SU-DHL-6 (cell line): ENCODE measurements at regions not wholly inside any gene's neighbourhood (a gene's known extent, or its start where the extent isn't known, plus 50 kb on each side); places are given as distances from the start of the nearest gene placed in this dataset.

Experiments
- H2AFZ ChIP-seq: fragments of 200-600 bp; sonication (generic); 2 replicates; pipeline ENCODE4 v1.6.1; 2014; ENCODE audit warnings: low read depth, mild to moderate bottlenecking, moderate library complexity, mixed read lengths, antibody characterized with exemption, low read length; ENCODE audit not compliant: severe bottlenecking
- H3F3A ChIP-seq: fragments of 200-600 bp; shearing (Covaris generic); 2 replicates; pipeline ENCODE4 v1.6.0; 2016; ENCODE audit warnings: antibody characterized with exemption, mild to moderate bottlenecking; ENCODE audit not compliant: insufficient read depth
- H3K27ac ChIP-seq: fragments of 200-600 bp; sonication (generic); 2 replicates; pipeline ENCODE4 v1.5.1; 2016; ENCODE audit warnings: low read depth, mild to moderate bottlenecking, low read length, moderate library complexity, mixed read lengths
- H3K27me3 ChIP-seq: fragments of 200-600 bp; sonication (generic), shearing (Covaris generic); 2 replicates; pipeline ENCODE4 v1.6.0; 2014; ENCODE audit warnings: mild to moderate bottlenecking, low read length
- H3K36me3 ChIP-seq: fragments of 200-600 bp; sonication (generic); 2 replicates; pipeline ENCODE4 v1.6.1; 2014; ENCODE audit warnings: mild to moderate bottlenecking, low read length, mixed read lengths
- H3K4me2 ChIP-seq: fragments of 300-600, 200-600 bp; shearing (Covaris generic), sonication (generic); 2 replicates; pipeline ENCODE4 v1.6.0; 2014; ENCODE audit warnings: low read length, low read depth, mild to moderate bottlenecking; ENCODE audit not compliant: poor library complexity, severe bottlenecking
- H3K4me3 ChIP-seq: fragments of 200-600 bp; sonication (generic); 2 replicates; pipeline ENCODE4 v1.5.1; 2014; ENCODE audit warnings: antibody characterized with exemption, low read length, mild to moderate bottlenecking, mixed read lengths; ENCODE audit not compliant: insufficient read depth, poor library complexity, severe bottlenecking
- H3K79me2 ChIP-seq: fragments of 200-600 bp; sonication (generic); 2 replicates; pipeline ENCODE4 v1.6.1; 2014; ENCODE audit warnings: mild to moderate bottlenecking, low read length, moderate library complexity; ENCODE audit not compliant: insufficient read depth
- H3K9ac ChIP-seq: fragments of 200-600 bp; sonication (generic); 2 replicates; pipeline ENCODE4 v1.7.0; 2014; ENCODE audit warnings: mild to moderate bottlenecking, low read length
- H3K9me2 ChIP-seq: fragments of 200-600 bp; sonication (generic); replicated peaks from 2 replicates; pipeline ENCODE4 v1.6.1; 2014; ENCODE audit warnings: low read length; ENCODE audit not compliant: insufficient read depth
- H3K9me3 ChIP-seq: fragments of 200-600 bp; sonication (generic); 2 replicates; pipeline ENCODE4 v1.6.1; 2014; ENCODE audit warnings: low read length, mixed read lengths; ENCODE audit not compliant: insufficient read depth
- H4K20me1 ChIP-seq: fragments of 200-600 bp; sonication (generic); 2 replicates; pipeline ENCODE4 v1.6.1; 2014; ENCODE audit warnings: low read depth, mild to moderate bottlenecking, antibody characterized with exemption, low read length, moderate library complexity, mixed read lengths
- CTCF ChIP-seq: fragments of 200-600 bp; sonication (generic); IDR thresholded peaks from one replicate; pipeline ENCODE4 v1.5.1; 2017; ENCODE audit warnings: antibody characterized with exemption, mild to moderate bottlenecking, low read length, moderate library complexity; ENCODE audit not compliant: insufficient read depth, poor library complexity, severe bottlenecking
- EZH2phosphoT487 ChIP-seq: fragments of 200-600 bp; sonication (generic), shearing (Covaris generic); conservative IDR thresholded peaks from 2 replicates; pipeline ENCODE4 v1.6.1; 2018; ENCODE audit warnings: mild to moderate bottlenecking, antibody characterized with exemption, low read length, moderate library complexity, mixed read lengths

GRCh38 chr16:86060381-86061317 lies 161.7 kb downstream of the IRF8 start:
- Histone ChIP-seq H3K9me3 (no peaks in the 10 kb centered on the region), H3K9me2 (no peaks in the 10 kb centered on the region), H3K79me2 (no peaks in the 10 kb centered on the region), H3K4me3 (no peak overlapping the region), H2AFZ (no peak overlapping the region), H3F3A (no peaks in the 10 kb centered on the region), H3K27me3 (no peaks in the 10 kb centered on the region), H3K36me3 (no peaks in the 10 kb centered on the region), H3K4me2 (no peak overlapping the region), H3K27ac (no peak overlapping the region), H4K20me1 (no peaks in the 10 kb centered on the region), H3K9ac (no peak overlapping the region)
- TF ChIP-seq CTCF (no peak), EZH2phosphoT487 (no peak)

GRCh38 chr16:86061318-86061695 lies 162.3 kb downstream of the IRF8 start:
- Histone ChIP-seq H3K4me2 (no peak overlapping the region), H4K20me1 (no peaks in the 10 kb centered on the region), H3F3A (no peaks in the 10 kb centered on the region), H3K27ac (no peak overlapping the region), H3K9me3 (no peaks in the 10 kb centered on the region), H3K27me3 (no peaks in the 10 kb centered on the region), H3K4me3 (no peak overlapping the region), H3K79me2 (no peaks in the 10 kb centered on the region), H3K36me3 (no peaks in the 10 kb centered on the region), H3K9ac (no peak overlapping the region), H3K9me2 (no peaks in the 10 kb centered on the region), H2AFZ (no peak overlapping the region)
- TF ChIP-seq CTCF: no peak

- H3K9me3 ChIP-seq: no peaks in the 10 kb centered on the region
- H3F3A ChIP-seq: no peaks in the 10 kb centered on the region
- H3K27me3 ChIP-seq: no peaks in the 10 kb centered on the region
- H3K9ac ChIP-seq: no peak overlapping the region
- no peaks in the 10 kb centered on the region for H4K20me1 ChIP-seq
- no peak for TF ChIP-seq CTCF
- TF ChIP-seq EZH2phosphoT487: no peak
- H3K4me3 ChIP-seq: no peak overlapping the region
- no peaks in the 10 kb centered on the region for H3K79me2 ChIP-seq
- H3K4me2 ChIP-seq: no peak overlapping the region
- no peaks in the 10 kb centered on the region for H3K9me2 ChIP-seq
- no peak overlapping the region for H2AFZ ChIP-seq
- H3K27ac ChIP-seq: no peak overlapping the region
- no peaks in the 10 kb centered on the region for H3K36me3 ChIP-seq
Measured at GRCh38 chr16:86061721-86062120, 162.8 kb downstream of the IRF8 start.
